ENCODE measurements at regions not wholly inside any gene's neighbourhood (a gene's known extent, or its start where the extent isn't known, plus 50 kb on each side); places are given as distances from the start of the nearest gene placed in this dataset.

GRCh38 chr6:141303907-141304306 lies 828.8 kb upstream of the GJE1 start:
- Mint-ChIP-seq H3K27me3 (ENCODE audit: low read depth) (no peaks in the 10 kb centered on the region), H3K9me3 (peaks cover 3% of the 10 kb centered on the region), H3K4me3 (no peak overlapping the region), H3K36me3 (ENCODE audit: low read depth) (no peaks in the 10 kb centered on the region), H3K4me1 (no peaks in the 10 kb centered on the region), H3K27ac (no peak overlapping the region)
- TF ChIP-seq, protein P1, sequence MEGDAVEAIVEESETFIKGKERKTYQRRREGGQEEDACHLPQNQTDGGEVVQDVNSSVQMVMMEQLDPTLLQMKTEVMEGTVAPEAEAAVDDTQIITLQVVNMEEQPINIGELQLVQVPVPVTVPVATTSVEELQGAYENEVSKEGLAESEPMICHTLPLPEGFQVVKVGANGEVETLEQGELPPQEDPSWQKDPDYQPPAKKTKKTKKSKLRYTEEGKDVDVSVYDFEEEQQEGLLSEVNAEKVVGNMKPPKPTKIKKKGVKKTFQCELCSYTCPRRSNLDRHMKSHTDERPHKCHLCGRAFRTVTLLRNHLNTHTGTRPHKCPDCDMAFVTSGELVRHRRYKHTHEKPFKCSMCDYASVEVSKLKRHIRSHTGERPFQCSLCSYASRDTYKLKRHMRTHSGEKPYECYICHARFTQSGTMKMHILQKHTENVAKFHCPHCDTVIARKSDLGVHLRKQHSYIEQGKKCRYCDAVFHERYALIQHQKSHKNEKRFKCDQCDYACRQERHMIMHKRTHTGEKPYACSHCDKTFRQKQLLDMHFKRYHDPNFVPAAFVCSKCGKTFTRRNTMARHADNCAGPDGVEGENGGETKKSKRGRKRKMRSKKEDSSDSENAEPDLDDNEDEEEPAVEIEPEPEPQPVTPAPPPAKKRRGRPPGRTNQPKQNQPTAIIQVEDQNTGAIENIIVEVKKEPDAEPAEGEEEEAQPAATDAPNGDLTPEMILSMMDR (IDR thresholded peaks at IDR 0.05; ENCODE audit: unreplicated experiment in 3 of 3) = no peak

GRCh38 chr6:141301779-141302178 lies 830.9 kb upstream of the GJE1 start:
- no peaks in the 10 kb centered on the region for H3K4me1 Mint-ChIP-seq
- no peaks in the 10 kb centered on the region for H3K36me3 Mint-ChIP-seq (ENCODE audit: low read depth)
- TF ChIP-seq, protein P1 (IDR thresholded peaks at IDR 0.05; ENCODE audit: unreplicated experiment in 3 of 3) = no peak
- no peak overlapping the region for H3K27ac Mint-ChIP-seq
- H3K27me3 Mint-ChIP-seq (ENCODE audit: low read depth) = no peaks in the 10 kb centered on the region
- no peaks in the 10 kb centered on the region for H3K9me3 Mint-ChIP-seq
- no peak overlapping the region for H3K4me3 Mint-ChIP-seq

- TF ChIP-seq, protein P1 (IDR thresholded peaks at IDR 0.05; ENCODE audit: unreplicated experiment in 3 of 3) = no peak
- H3K4me1 Mint-ChIP-seq = no peaks in the 10 kb centered on the region
- H3K4me3 Mint-ChIP-seq = no peak overlapping the region
- H3K36me3 Mint-ChIP-seq (ENCODE audit: low read depth) = no peaks in the 10 kb centered on the region
- H3K27ac Mint-ChIP-seq = no peak overlapping the region
- no peaks in the 10 kb centered on the region for H3K27me3 Mint-ChIP-seq (ENCODE audit: low read depth)
- H3K9me3 Mint-ChIP-seq = peaks cover 16% of the 10 kb centered on the region
Observed at GRCh38 chr6:141290941-141291721, 841.6 kb upstream of the GJE1 start.

DNA sequence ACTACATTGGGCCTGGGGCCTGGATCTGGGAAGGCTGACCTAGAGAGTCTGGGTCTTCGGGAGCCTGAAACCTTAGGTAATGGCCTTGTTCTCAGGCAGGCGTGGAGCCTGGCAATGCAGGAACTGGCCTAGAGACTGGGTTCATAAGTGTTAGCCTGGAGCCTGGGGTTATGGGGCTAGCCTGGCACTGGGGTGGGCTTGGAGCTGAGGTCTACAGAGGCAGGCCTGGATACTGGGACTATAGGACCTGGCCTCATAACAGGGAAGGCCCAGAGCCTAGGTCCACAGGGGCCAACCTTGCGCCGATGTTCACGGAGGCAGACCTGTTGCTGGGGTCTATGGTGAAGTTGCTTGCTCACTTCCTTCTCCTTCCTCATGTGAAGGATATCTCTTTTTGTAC lies 843.8 kb upstream of the GJE1 start:
- Mint-ChIP-seq H3K4me3 (no peak overlapping the region), H3K4me1 (no peaks in the 10 kb centered on the region), H3K36me3 (ENCODE audit: low read depth) (no peaks in the 10 kb centered on the region), H3K27ac (no peak overlapping the region), H3K9me3 (peaks cover 16% of the 10 kb centered on the region), H3K27me3 (ENCODE audit: low read depth) (no peaks in the 10 kb centered on the region)
- TF ChIP-seq, protein P1 (IDR thresholded peaks at IDR 0.05; ENCODE audit: unreplicated experiment in 3 of 3) = no peak

GRCh38 chr6:141282263-141282662 lies 850.5 kb upstream of the GJE1 start:
- H3K36me3 Mint-ChIP-seq (ENCODE audit: low read depth) = no peaks in the 10 kb centered on the region
- H3K27me3 Mint-ChIP-seq (ENCODE audit: low read depth) = no peaks in the 10 kb centered on the region
- TF ChIP-seq, protein P1 (IDR thresholded peaks at IDR 0.05; ENCODE audit: unreplicated experiment in 3 of 3) = no peak
- H3K27ac Mint-ChIP-seq = no peak overlapping the region
- H3K4me1 Mint-ChIP-seq = no peaks in the 10 kb centered on the region
- H3K9me3 Mint-ChIP-seq = peaks cover 4% of the 10 kb centered on the region
- H3K4me3 Mint-ChIP-seq = no peak overlapping the region

- Mint-ChIP-seq H3K27ac (no peak overlapping the region), H3K36me3 (ENCODE audit: low read depth) (no peaks in the 10 kb centered on the region), H3K27me3 (ENCODE audit: low read depth) (no peaks in the 10 kb centered on the region), H3K4me1 (no peaks in the 10 kb centered on the region), H3K9me3 (no peaks in the 10 kb centered on the region), H3K4me3 (no peak overlapping the region)
- TF ChIP-seq, protein P1 (IDR thresholded peaks at IDR 0.05; ENCODE audit: unreplicated experiment in 3 of 3) = no peak
Observed at GRCh38 chr6:141269684-141270083, 863.0 kb upstream of the GJE1 start.

All from nephron (organoid).